Thyroid gland (tissue), 4 donors: ENCODE measurements at regions not wholly inside any gene's neighbourhood (a gene's known extent, or its start where the extent isn't known, plus 50 kb on each side); places are given as distances from the start of the nearest gene placed in this dataset.

Experiments used
- DNase-seq, 2 donors: peaks; one replicate each; pipeline ENCODE4 v3.0.0-alpha.2; 2019
- H3K27ac ChIP-seq, 3 donors: fragments of 200-600 bp; sonication (generic); 1 replicate in 2 of 3; 2 replicates in 1 of 3; pipeline ENCODE4 v1.5.1; 2016 to 2019; ENCODE audit warnings: mild to moderate bottlenecking in 1 of 3, moderate library complexity in 1 of 3
- H3K27me3 ChIP-seq: fragments of 200-600 bp; sonication (generic); one replicate; pipeline ENCODE4 v1.5.1; 2019
- H3K36me3 ChIP-seq, 2 donors: fragments of 200-600 bp; sonication (generic); one replicate each; pipeline ENCODE4 v1.5.1; 2016 to 2019
- H3K4me1 ChIP-seq, 2 donors: fragments of 200-600 bp; sonication (generic); one replicate each; pipeline ENCODE4 v1.5.1; 2017 to 2019
- H3K4me3 ChIP-seq, 3 donors: fragments of 200-600 bp; sonication (generic); replicated peaks in 1 of 3; 1 replicate in 2 of 3; 2 replicates in 1 of 3; pipeline ENCODE4 v1.5.1; 2016; ENCODE audit warnings: mild to moderate bottlenecking in 1 of 3
- H3K9me3 ChIP-seq: fragments of 200-600 bp; sonication (generic); one replicate; pipeline ENCODE4 v1.5.1; 2017
- POLR2A ChIP-seq, 2 donors: fragments of 450-650 bp; IDR thresholded peaks; one replicate each; pipeline ENCODE4 v1.6.1; 2017; ENCODE audit warnings: antibody characterized with exemption in 2 of 2, mild to moderate bottlenecking in 2 of 2, moderate library complexity in 1 of 2
- WGBS, 2 donors: methylation state at CpG; one replicate each; pipeline ENCODE4 v1.1.5; 2017; 5-methylcytosine and 5-hydroxymethylcytosine counted together
- intact Hi-C: fragments of 100-400 bp; cut with DNase I; formaldehyde crosslinking; loops from one replicate; pipeline ENCODE4 v1.15.1; 2023
- TF ChIP-seq, protein P1 (sequence below), 6 experiments: fragments of 200-600 bp in 3 of 6; fragments of 450-650 bp in 3 of 6; sonication (generic) in 3 of 6; IDR thresholded peaks; one replicate each; pipeline ENCODE4 v1.5.1; 2016 to 2019; ENCODE audit warnings: antibody characterized with exemption in 6 of 6, mild to moderate bottlenecking in 2 of 6, inconsistent platforms in 1 of 6, moderate library complexity in 1 of 6

DNA sequence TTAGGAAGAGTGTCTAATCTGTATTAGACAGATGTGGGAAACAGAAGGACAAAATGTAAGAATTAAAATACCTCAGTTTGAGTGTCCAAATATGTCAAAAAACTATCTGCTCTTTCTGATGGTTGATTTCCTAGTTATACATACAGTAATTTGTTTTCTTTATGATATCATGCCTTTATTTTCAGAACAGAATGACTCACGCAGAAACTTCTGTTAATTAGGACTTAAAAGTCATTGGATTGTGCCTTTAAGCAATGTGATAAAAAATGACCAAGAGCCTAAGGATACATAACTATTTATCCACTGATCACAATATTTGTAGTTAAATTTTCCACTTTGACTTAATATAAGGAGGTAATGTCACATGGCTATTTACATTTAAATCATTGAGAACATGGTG is 206.7 kb upstream of the PTPRZ1 start:
- no peaks in the 10 kb centered on the region for H3K4me1 ChIP-seq
- H3K9me3 ChIP-seq, result no peaks in the 10 kb centered on the region
- no peaks in the 10 kb centered on the region for H3K36me3 ChIP-seq
- no peak for DNase-seq
- no peak overlapping the region for H3K4me3 ChIP-seq
- WGBS, 2 donors, result 84 to 86% methylated on average over 1 of the region's 1 CpG
- no peak overlapping the region for H3K27ac ChIP-seq
- intact Hi-C loops, result no loop called here
- no peaks in the 10 kb centered on the region for H3K27me3 ChIP-seq
- TF ChIP-seq POLR2A (IDR thresholded peaks at IDR 0.05), result no peak
- TF ChIP-seq, protein P1, sequence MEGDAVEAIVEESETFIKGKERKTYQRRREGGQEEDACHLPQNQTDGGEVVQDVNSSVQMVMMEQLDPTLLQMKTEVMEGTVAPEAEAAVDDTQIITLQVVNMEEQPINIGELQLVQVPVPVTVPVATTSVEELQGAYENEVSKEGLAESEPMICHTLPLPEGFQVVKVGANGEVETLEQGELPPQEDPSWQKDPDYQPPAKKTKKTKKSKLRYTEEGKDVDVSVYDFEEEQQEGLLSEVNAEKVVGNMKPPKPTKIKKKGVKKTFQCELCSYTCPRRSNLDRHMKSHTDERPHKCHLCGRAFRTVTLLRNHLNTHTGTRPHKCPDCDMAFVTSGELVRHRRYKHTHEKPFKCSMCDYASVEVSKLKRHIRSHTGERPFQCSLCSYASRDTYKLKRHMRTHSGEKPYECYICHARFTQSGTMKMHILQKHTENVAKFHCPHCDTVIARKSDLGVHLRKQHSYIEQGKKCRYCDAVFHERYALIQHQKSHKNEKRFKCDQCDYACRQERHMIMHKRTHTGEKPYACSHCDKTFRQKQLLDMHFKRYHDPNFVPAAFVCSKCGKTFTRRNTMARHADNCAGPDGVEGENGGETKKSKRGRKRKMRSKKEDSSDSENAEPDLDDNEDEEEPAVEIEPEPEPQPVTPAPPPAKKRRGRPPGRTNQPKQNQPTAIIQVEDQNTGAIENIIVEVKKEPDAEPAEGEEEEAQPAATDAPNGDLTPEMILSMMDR (IDR thresholded peaks at IDR 0.05), result no peak

- no peak overlapping the region for H3K4me3 ChIP-seq
- 78 to 82% methylated on average over 1 of the region's 1 CpG for WGBS, 2 donors
- H3K27me3 ChIP-seq, result no peaks in the 10 kb centered on the region
- intact Hi-C loops, result no loop called here
- H3K4me1 ChIP-seq, result no peaks in the 10 kb centered on the region
- H3K36me3 ChIP-seq, result no peaks in the 10 kb centered on the region
- no peak for DNase-seq
- H3K27ac ChIP-seq, result no peak overlapping the region
- no peaks in the 10 kb centered on the region for H3K9me3 ChIP-seq
- no peak for TF ChIP-seq POLR2A (IDR thresholded peaks at IDR 0.05)
- TF ChIP-seq, protein P1 (IDR thresholded peaks at IDR 0.05), result no peak
Measured at GRCh38 chr7:121643320-121643719, 229.6 kb upstream of the PTPRZ1 start.

DNA sequence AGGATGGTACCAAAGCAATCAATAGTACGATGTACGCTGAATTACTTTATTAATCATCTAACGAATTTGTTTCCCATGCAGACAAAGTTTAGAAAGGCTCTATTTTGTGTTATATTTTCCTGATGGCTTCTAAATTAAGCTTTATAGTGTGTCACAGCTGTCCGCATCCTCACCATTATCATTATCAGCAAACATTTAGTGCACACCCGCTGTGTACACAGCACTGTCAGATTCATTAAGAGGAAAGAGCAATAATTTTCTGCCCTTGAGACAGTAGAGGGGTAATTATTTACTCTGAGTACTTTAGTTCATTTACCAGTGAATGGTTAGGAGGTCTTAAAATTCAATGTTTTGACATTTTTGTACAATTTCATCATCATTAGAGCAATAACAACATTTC is 233.3 kb upstream of the PTPRZ1 start:
- Histone ChIP-seq H3K4me1 (no peaks in the 10 kb centered on the region), H3K27me3 (no peaks in the 10 kb centered on the region)
- 92 to 95% methylated on average over 5 of the region's 5 CpGs for WGBS, 2 donors

DNA sequence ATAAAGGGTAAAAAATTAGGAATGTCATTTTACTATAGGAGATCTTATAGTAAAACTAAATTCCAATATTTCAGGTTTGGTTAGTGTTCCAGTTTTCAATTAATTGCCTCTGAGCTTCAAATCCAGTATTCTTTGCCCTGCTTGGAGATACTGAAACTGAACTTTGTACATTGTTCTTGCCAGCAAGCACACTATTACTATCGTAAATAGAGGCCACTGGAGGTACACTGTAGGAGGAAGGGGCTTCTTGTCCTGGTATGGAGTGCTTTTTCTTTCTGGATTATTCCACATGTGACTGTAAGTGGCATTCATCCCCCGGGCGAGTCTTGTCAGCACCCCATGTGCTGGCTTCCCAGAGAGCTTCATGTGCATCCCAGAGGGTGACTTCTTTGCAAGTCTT is 234.7 kb upstream of the PTPRZ1 start:
- H3K27ac ChIP-seq, result no peak overlapping the region
- H3K9me3 ChIP-seq, result no peaks in the 10 kb centered on the region
- H3K27me3 ChIP-seq, result no peaks in the 10 kb centered on the region
- no peak overlapping the region for H3K4me3 ChIP-seq
- no peak for DNase-seq
- H3K4me1 ChIP-seq, result no peaks in the 10 kb centered on the region
- H3K36me3 ChIP-seq, result no peaks in the 10 kb centered on the region
- TF ChIP-seq, protein P1 (IDR thresholded peaks at IDR 0.05), result no peak
- TF ChIP-seq POLR2A (IDR thresholded peaks at IDR 0.05), result no peak
- WGBS, 2 donors, result 92 to 95% methylated on average over 3 of the region's 3 CpGs
- intact Hi-C loops, result no loop called here

More for the DNA sequence above, 233.3 kb upstream of the PTPRZ1 start:
- Histone ChIP-seq H3K36me3 (no peaks in the 10 kb centered on the region), H3K9me3 (no peaks in the 10 kb centered on the region), H3K27ac (no peak overlapping the region), H3K4me3 (no peak overlapping the region)
- TF ChIP-seq POLR2A (IDR thresholded peaks at IDR 0.05), result no peak
- TF ChIP-seq, protein P1 (IDR thresholded peaks at IDR 0.05), result no peak
- no peak for DNase-seq
- intact Hi-C loops, result no loop called here

DNA sequence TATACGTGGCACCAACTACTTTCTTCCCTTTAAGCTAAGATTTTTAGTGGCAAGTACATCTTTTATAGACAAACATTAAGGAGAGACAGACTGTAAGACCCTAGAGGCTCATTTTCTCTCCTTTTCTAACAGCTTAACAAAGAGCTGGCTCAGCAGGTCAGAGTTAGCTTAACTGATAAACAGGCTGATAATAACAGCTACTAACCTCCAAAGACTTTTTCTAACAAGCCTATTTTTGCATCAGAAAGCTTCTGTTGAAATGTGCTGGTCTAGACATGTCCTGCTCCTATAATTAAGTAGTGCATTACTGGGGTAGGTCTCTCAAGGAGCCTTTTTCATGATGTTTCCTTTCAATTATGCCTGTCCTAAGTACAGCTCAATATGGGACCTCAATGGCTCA is 238.2 kb upstream of the FAM3C start:
- intact Hi-C loops, result no loop called here

More for the DNA sequence above, 238.2 kb upstream of the FAM3C start:
- WGBS, 2 donors, result 3 to 15% methylated on average over 1 of the region's 1 CpG
- no peaks in the 10 kb centered on the region for H3K36me3 ChIP-seq
- DNase-seq, result no peak
- TF ChIP-seq POLR2A (IDR thresholded peaks at IDR 0.05), result no peak
- TF ChIP-seq, protein P1 (IDR thresholded peaks at IDR 0.05), result no peak
- H3K27ac ChIP-seq, result no peak overlapping the region
- H3K9me3 ChIP-seq, result no peaks in the 10 kb centered on the region
- no peaks in the 10 kb centered on the region for H3K27me3 ChIP-seq
- no peaks in the 10 kb centered on the region for H3K4me1 ChIP-seq
- H3K4me3 ChIP-seq, result no peak overlapping the region
